IMR-90 (cell line): ENCODE measurements at regions not wholly inside any gene's neighbourhood (a gene's known extent, or its start where the extent isn't known, plus 50 kb on each side); places are given as distances from the start of the nearest gene placed in this dataset.

Experiments used
- ATAC-seq: fragments of 200-7000 bp; cut with Tn5 transposase; 2 replicates; pipeline ENCODE4 v1.9.1; 2020; ENCODE audit warnings: low read depth, mild to moderate bottlenecking, moderate library complexity
- BruUV-seq: library from RNA; stranded (reverse); fragments of 400-500 nt; replicated peaks from 2 replicates; lab custom pipeline; 2021; lab: Mats Ljungman, UMichigan
- CTCF ChIA-PET: fragments of 300-600 bp; formaldehyde crosslinking; extraction: SDS; loops from one replicate; lab custom pipeline; 2021; ENCODE audit warnings: antibody characterized with exemption; lab: Yijun Ruan, JAX
- POLR2A ChIA-PET: fragments of 300-600 bp; sonication (Branson Sonifier 250); formaldehyde crosslinking; loops from one replicate; lab custom pipeline; 2022; ENCODE audit warnings: antibody characterized with exemption; ENCODE audit not compliant: unreplicated experiment; lab: Charles Lee
- DNase-seq: peaks from one replicate; pipeline ENCODE4 v3.0.0; 2013
- H2AFZ ChIP-seq: replicated peaks from 2 replicates; pipeline ENCODE3; 2013; ENCODE audit warnings: low read length, mild to moderate bottlenecking; ENCODE audit not compliant: poor library complexity
- H2AK5ac ChIP-seq: 2 replicates; pipeline ENCODE4 v1.6.1; 2013; ENCODE audit warnings: low read depth, low read length, inconsistent platforms
- H2AK9ac ChIP-seq: replicated peaks from 2 replicates; pipeline ENCODE3; 2013; ENCODE audit warnings: mild to moderate bottlenecking, low read depth, low read length, moderate library complexity; ENCODE audit not compliant: poor library complexity
- H2BK120ac ChIP-seq: 2 replicates; pipeline ENCODE4 v1.6.1; 2013; ENCODE audit warnings: low read depth, low read length, inconsistent platforms
- H2BK15ac ChIP-seq: 3 replicates; pipeline ENCODE4 v1.6.1; 2013; ENCODE audit warnings: low read depth, low read length, inconsistent platforms
- H2BK20ac ChIP-seq: 2 replicates; pipeline ENCODE4 v1.6.1; 2013; ENCODE audit warnings: low read depth, mild to moderate bottlenecking, inconsistent platforms, low read length, moderate library complexity
- H2BK5ac ChIP-seq: 2 replicates; pipeline ENCODE4 v1.6.1; 2013; ENCODE audit warnings: mild to moderate bottlenecking, low read depth, low read length, inconsistent platforms; ENCODE audit not compliant: poor library complexity, severe bottlenecking
- H3K14ac ChIP-seq: replicated peaks from 2 replicates; pipeline ENCODE4 v1.6.1; 2013; ENCODE audit warnings: low read depth, low read length, inconsistent platforms
- H3K18ac ChIP-seq: 2 replicates; pipeline ENCODE4 v1.6.1; 2013; ENCODE audit warnings: low read depth, low read length, control low read depth
- H3K23ac ChIP-seq: 2 replicates; pipeline ENCODE4 v1.6.1; 2013; ENCODE audit warnings: low read depth, low read length, inconsistent platforms
- H3K27ac ChIP-seq: 2 replicates; pipeline ENCODE4 v1.5.1; 2013; ENCODE audit warnings: mild to moderate bottlenecking, control low read depth, low read length; ENCODE audit not compliant: insufficient read depth
- H3K27me3 ChIP-seq: 2 replicates; pipeline ENCODE4 v1.6.1; 2013; ENCODE audit warnings: low read length; ENCODE audit not compliant: control insufficient read depth, insufficient read depth
- H3K36me3 ChIP-seq: 2 replicates; pipeline ENCODE4 v1.6.1; 2013; ENCODE audit warnings: low read length, mixed read lengths; ENCODE audit not compliant: control insufficient read depth, insufficient read depth
- H3K4ac ChIP-seq: 2 replicates; pipeline ENCODE4 v1.6.1; 2013; ENCODE audit warnings: low read depth, low read length, inconsistent platforms
- H3K4me1 ChIP-seq: 2 replicates; pipeline ENCODE4 v1.6.1; 2013; ENCODE audit warnings: low read length, mixed read lengths; ENCODE audit not compliant: control insufficient read depth, insufficient read depth
- H3K4me2 ChIP-seq: 2 replicates; pipeline ENCODE4 v1.6.1; 2013; ENCODE audit warnings: low read depth, mild to moderate bottlenecking, control low read depth, low read length, moderate library complexity
- H3K4me3 ChIP-seq: 2 replicates; pipeline ENCODE4 v1.5.1; 2013; ENCODE audit warnings: low read depth, mild to moderate bottlenecking, control low read depth, low read length, moderate library complexity; ENCODE audit not compliant: insufficient read depth
- H3K56ac ChIP-seq: 2 replicates; pipeline ENCODE4 v1.6.1; 2013; ENCODE audit warnings: low read length, inconsistent platforms; ENCODE audit not compliant: insufficient read depth; ENCODE audit errors: extremely low read depth
- H3K79me1 ChIP-seq, 2 experiments: 2 replicates each; pipeline ENCODE4 v1.6.1; 2013; ENCODE audit warnings: low read length in 2 of 2, inconsistent platforms in 1 of 2, low read depth in 1 of 2
- H3K9ac ChIP-seq: 2 replicates; pipeline ENCODE4 v1.6.1; 2013; ENCODE audit warnings: low read depth, low read length, control low read depth
- H3K9me1 ChIP-seq: 2 replicates; pipeline ENCODE4 v1.6.1; 2013; ENCODE audit warnings: low read length, inconsistent platforms; ENCODE audit not compliant: insufficient read depth
- H3K9me3 ChIP-seq: 2 replicates; pipeline ENCODE4 v1.6.1; 2013; ENCODE audit warnings: low read length; ENCODE audit not compliant: control insufficient read depth, insufficient read depth
- H4K20me1 ChIP-seq: 2 replicates; pipeline ENCODE4 v1.6.1; 2013; ENCODE audit warnings: low read length, inconsistent platforms; ENCODE audit not compliant: insufficient read depth
- H4K5ac ChIP-seq: 2 replicates; pipeline ENCODE4 v1.6.1; 2013; ENCODE audit warnings: mild to moderate bottlenecking, low read depth, low read length, control low read depth
- H4K8ac ChIP-seq, 2 experiments: 2 replicates each; pipeline ENCODE4 v1.6.1; 2013; ENCODE audit warnings: low read depth in 2 of 2, low read length in 2 of 2, control low read depth in 1 of 2, inconsistent platforms in 1 of 2
- H4K91ac ChIP-seq: 2 replicates; pipeline ENCODE4 v1.6.1; 2013; ENCODE audit warnings: low read depth, low read length, inconsistent platforms; ENCODE audit not compliant: insufficient read depth
- BHLHE40 ChIP-seq: fragments of 150-350 bp; IDR thresholded peaks from 2 replicates; pipeline ENCODE4 v1.6.1; 2016; ENCODE audit warnings: mild to moderate bottlenecking, low read depth, low read length
- CTCF ChIP-seq: conservative IDR thresholded peaks from 2 replicates; pipeline ENCODE4 v1.5.1; 2012; ENCODE audit warnings: mild to moderate bottlenecking, low read depth, low read length, improper control_type of control experiment
- ELK1 ChIP-seq: fragments of 150-350 bp; IDR thresholded peaks from 2 replicates; pipeline ENCODE4 v1.6.1; 2016; ENCODE audit warnings: low read depth, mild to moderate bottlenecking, low read length, moderate library complexity, borderline replicate concordance
- RAD21 ChIP-seq: IDR thresholded peaks from 2 replicates; pipeline ENCODE4 v1.6.1; 2012; ENCODE audit warnings: low read length, improper control_type of control experiment
- RFX5 ChIP-seq: IDR thresholded peaks from 2 replicates; pipeline ENCODE4 v1.8.0; 2012; ENCODE audit warnings: low read depth, mild to moderate bottlenecking, low read length, moderate library complexity
- WGBS, 2 experiments: methylation state at CpG; one replicate each; pipeline versions ENCODE4 v1.1.5 to v1.1.7; 2013; ENCODE audit warnings: missing lambda C conversion rate in 2 of 2; ENCODE audit not compliant: insufficient read length in 1 of 2; ENCODE audit errors: extremely low coverage in 2 of 2; 5-methylcytosine and 5-hydroxymethylcytosine counted together
- dilution Hi-C: fragments of 300-500 bp; cut with HindIII; formaldehyde crosslinking; loops from one replicate; pipeline ENCODE4 v1.14.3; 2018; ENCODE audit warnings: low sequenced_read_pairs; ENCODE audit not compliant: unreplicated experiment
- in situ Hi-C: fragments of 300-500 bp; cut with MboI; formaldehyde crosslinking; loops from 3 replicates; pipeline ENCODE4 v1.14.3; 2019; ENCODE audit warnings: low sequenced_read_pairs, inconsistent platforms, mixed read lengths
- intact Hi-C: fragments of 100-400 bp; cut with micrococcal nuclease; formaldehyde crosslinking; loops from 2 replicates; pipeline ENCODE4 v1.10.0; 2022

- Histone ChIP-seq H2BK15ac (no peak overlapping the region), H3K4ac (no peak overlapping the region), H3K18ac (no peak overlapping the region), H2BK20ac (no peak overlapping the region), H4K20me1 (no peaks in the 10 kb centered on the region), H2AFZ (no peak overlapping the region), H3K23ac (no peak overlapping the region), H2BK120ac (no peak overlapping the region), H2BK5ac (no peak overlapping the region), H3K9me3 (peaks cover 3% of the 10 kb centered on the region; the same call in 1 of the 2 replicates), H3K27ac (no peak overlapping the region), H3K4me3 (no peak overlapping the region), H3K4me1 (no peaks in the 10 kb centered on the region), H3K36me3 (no peaks in the 10 kb centered on the region), H2AK5ac (no peak overlapping the region), H3K4me2 (no peak overlapping the region), H3K9ac (no peak overlapping the region), H4K91ac (no peak overlapping the region), H3K9me1 (no peaks in the 10 kb centered on the region), H3K14ac (no peak overlapping the region), H3K56ac (no peak overlapping the region), H3K27me3 (no peaks in the 10 kb centered on the region), H4K5ac (no peak overlapping the region), H2AK9ac (no peak overlapping the region), H3K79me1 (no peaks in the 10 kb centered on the region), H4K8ac (no peak overlapping the region)
- dilution Hi-C loops, result no loop called here
- 0% methylated on average over 1 of the region's 9 CpGs; no CpG with 5 or more reads in 1 of the 2 experiments for WGBS, 2 experiments
- BruUV-seq, result no TSS peak
- POLR2A ChIA-PET, result no interaction called here
- intact Hi-C loops, result no loop called here
- no peak for DNase-seq
- no peak for ATAC-seq
- in situ Hi-C loops, result no loop called here
- TF ChIP-seq BHLHE40, result no peak
- TF ChIP-seq RAD21, result no peak
- TF ChIP-seq RFX5, result no peak
- no peak for TF ChIP-seq ELK1
- no peak for TF ChIP-seq CTCF
- CTCF ChIA-PET, result interaction anchor here (0.6 kb wide), 1 partner anchor 19 kb away, joined by 6 read pairs; no protein-coding TSS in a partner anchor
These were observed 72.3 kb upstream of the SYN3 start for GRCh38 chr22:33130473-33130872.
